Dermis microvascular lymphatic vessel endothelial cell (primary cell): ENCODE measurements at regions not wholly inside any gene's neighbourhood (a gene's known extent, or its start where the extent isn't known, plus 50 kb on each side); places are given as distances from the start of the nearest gene placed in this dataset.
"Not testable (repeated sequence)": the region's sequence is repeated elsewhere in the genome, so short reads cannot be mapped to it uniquely, and the experiment has no call there.

Experiments
- DNase-seq, 2 donors: peaks; one replicate each; pipeline versions ENCODE4 v3.0.0 to v3.0.0-alpha.2; 2010; ENCODE audit warnings: low read depth in 2 of 2

DNA sequence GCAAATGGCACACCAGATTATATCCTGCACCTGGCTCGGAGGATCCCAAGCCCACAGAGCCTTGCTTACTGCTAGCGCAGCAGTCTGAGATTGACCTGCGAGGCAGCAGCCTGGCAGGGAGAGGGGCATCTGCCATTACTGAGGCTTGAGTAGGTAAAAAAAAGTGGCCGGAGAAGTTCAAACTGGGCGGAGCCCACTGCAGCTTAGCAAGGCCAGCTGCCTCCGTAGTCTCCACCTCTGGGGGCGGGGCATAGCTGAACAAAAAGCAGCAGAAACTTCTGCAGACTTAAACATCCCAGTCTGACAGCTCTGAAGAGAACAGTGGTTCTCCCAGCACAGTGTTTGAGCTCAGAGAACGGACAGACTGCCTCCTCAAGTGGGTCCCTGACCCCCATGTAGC, 85.4 kb upstream of the TMEM170B start:
- DNase-seq = not testable (repeated sequence)

DNA sequence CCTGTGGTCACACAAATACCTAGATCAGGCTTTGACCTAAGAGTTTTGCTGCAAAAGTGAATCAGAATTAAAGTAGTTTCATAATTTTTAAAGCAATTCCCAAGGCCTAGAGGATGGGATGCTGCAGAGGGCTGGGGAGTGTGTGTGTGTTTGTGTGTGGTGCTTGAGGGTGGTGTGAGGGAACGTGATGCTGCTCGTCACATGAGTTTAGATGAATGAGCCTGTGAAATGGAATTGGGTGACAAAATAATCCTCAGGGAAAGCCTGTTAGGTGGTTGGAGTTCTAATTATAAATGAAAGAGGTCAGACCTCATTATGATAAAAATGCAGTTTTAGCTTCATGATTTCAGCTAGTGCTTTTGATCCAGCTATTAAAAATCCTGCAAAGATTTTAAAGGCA, 87.5 kb upstream of the TMEM170B start:
- no peak for DNase-seq

DNA sequence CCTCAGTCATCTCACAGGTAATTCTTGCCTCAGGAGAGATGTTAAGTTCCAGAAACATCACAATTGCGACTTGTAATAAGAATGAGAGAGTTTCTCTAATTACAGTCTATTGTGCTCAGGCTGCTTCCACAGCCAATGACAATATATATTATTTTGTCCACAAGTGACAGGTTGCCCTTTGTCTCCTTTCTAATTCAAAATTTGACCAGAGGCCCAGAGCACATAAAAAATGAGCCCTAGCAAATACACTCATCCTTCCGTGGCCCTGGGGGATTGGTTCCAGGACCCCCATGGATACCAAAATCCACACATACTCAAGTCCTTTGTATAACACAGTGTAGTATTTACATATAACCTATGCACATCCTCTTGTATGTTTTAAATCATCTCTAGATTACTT, 88.1 kb upstream of the TMEM170B start:
- no peak for DNase-seq

DNA sequence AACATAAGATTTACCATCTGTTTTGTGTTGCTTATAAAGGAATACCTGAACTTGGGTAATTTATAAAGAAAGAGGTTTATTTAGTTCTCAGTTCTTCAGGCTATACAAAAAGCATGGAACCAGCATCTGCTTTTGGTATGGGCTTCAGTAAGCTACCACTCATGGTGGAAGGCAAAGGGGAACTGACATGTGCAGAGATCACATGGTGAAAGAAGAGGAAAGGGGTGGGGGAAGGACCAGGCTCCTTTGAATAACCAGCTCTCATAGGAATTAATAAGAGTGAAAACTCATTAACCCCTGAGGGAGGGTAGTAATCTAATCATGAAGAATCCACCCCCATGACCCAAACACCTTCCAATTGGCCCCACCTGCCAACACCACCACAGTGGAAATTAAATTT, 89.5 kb upstream of the TMEM170B start:
- DNase-seq = no peak

DNA sequence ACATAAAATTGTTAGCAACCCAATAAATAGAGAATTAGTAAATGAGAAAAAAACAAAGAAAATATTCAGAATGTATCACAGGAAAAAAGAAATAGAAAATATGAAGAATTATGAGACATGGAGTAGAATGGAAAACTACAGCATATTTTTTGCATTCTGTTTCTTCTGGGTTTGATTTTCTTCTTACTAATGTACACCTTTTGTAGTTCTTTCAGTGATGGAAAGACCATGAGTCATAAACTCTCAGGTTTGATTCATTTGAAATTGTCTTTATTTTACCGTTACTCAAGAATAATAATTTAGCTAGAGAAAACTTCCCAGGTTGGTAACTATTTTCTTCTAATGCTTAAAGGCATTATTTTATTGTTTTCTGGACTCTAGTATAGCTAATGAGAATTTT, 90.3 kb upstream of the TMEM170B start:
- DNase-seq = no peak

DNA sequence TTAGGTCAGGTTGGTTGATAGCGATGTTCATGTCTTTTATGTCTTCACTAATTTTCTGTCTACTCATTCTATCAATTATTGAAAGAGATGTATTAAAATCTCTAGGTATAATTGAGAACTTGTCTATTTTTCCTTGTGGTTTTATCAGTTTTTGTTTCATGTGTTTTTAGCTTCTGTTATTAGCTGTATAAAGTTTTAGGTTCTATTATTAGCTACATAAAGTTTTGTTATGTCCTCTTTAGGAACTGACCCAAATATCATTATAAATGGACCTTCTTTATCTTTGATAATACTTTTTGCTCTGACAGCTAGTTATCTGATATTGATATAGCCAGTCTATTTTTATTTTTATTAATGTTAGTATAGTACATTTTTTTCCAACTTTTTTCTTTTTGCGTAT, 92.4 kb upstream of the TMEM170B start:
- no peak for DNase-seq

DNA sequence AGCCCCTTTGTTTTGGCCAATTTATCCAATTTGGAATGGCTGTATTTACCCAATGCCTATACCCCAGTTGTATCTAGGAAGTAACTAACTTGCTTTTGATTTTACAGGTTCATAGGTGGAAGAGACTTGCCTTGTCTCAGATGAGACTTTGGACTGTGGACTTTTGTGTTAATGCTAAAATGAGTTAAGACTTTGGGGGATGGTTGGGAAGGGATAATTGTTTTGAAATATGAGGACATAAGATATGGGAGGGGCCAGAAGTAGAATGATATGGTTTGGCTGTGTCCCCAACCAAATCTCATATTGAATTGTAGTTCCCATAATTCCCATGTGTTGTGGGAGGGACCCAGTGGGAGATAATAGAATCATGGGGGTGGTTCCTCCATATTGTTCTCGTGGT, 94.4 kb upstream of the TMEM170B start:
- DNase-seq = not testable (repeated sequence)

DNA sequence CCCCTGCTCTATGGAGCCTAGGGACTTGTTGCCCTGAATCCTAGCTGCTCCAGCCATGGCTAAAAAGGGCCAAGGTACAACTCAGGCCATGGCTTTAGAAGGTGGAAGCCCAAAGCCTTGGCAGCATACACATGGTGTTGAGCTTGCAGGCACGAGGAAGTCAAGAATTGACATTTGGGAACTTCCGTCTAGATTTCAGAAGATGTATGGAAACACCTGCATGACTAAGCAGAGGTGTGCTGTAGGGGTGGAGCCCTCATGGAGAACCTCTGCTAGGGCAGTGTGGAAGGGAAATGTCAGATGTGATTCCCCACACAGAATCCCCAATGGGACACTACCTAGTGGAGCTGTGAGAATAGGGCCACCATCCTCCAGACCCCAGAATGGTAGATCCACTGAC, 95.1 kb upstream of the TMEM170B start:
- DNase-seq = no peak

DNA sequence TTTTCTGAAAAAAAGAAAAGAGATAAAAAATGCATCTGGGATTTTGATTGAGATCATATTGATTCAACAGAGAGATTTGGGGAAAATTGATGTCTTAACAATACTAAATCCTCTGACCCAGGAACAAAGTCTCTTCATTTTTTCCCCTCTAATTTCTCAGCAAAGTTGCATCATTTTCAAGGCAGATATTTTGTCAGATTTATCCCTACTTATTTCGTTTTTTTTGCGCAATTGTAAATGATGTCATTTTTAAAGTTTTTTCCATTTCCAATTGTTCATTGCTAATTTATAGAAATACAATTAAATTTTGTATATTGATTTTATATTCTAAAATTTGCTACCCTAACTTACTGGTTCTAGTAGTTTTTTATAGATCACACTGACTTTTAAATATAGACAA, 97.7 kb upstream of the TMEM170B start:
- DNase-seq = no peak

DNA sequence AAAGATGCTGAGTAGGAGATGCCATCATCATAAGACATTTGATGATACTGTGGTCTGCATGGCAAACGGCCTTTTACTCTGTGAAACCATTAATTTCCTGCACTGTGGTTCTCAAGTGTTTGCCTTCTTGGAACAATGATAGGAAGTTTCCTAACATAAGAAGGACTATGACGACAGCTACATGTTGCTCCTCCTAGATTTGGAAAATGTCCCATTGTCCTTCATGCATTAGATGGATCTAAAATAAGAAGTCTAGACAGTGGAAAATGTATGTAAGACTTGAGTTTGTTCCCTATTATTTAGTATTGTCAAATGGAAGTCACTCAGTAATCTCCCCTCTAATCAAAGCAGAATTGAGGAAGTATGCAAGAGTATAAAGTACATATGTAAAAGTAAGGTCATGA, 98.5 kb upstream of the TMEM170B start:
- DNase-seq = peak in 1 of 2 donors; percentile 90

DNA sequence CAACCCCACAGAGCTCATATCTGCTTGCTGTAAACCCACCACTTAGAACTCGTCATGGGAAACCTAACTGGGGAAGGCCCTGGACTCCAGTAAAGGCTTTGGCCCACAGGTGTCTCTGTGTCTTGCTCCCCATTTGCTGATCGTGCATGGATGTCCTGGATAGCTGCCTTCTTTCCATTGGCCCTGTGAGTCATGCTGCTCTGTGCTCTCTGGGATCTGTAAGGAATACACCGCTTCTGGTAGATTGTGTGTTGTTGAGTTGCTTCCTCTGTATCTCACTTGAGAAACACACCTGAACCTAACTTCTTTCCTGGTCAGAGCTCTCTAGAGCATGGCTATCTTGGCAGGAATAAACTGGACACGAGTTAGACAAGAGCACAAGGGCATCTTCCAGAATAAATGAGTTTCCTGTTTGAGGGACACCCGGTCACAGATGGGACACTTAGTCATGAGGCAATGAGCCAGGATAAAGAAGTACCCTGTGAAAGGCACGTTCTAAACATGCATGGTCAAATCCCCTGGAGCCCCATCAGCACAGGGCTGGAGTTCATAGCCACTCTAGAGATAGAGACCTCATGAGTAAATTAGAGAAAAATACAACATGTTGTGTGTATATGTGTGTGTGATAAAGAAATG, 99.6 kb upstream of the TMEM170B start:
- peak; percentile 91 to 95 for DNase-seq

DNA sequence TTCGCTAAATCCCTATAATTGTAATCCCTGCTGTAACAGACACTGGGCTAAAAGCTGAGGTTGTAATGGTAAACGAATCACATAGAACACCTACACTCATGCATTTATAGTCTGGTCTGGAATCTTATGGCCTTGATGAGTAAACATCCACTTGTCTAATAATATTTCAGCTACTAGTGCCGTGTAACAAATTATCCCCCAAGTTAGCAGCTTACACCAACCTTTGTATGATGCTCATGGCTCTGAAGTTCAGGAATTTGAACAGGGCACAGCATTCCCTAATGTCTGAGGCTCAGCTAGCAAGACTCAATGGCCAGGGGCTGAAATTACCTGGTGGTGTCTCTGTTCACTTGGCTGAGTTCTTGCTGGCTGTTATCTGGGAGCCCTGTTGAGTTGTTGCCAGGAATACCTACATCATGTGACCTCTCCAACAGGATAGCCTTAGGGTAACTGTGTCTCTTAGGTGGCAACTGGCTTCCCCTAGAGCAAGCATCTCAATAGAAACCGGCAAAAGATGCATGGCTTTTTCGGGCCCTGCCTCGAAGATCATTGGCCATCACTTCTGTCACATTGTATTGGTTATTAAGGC, 100.9 kb upstream of the TMEM170B start:
- DNase-seq = no peak

DNA sequence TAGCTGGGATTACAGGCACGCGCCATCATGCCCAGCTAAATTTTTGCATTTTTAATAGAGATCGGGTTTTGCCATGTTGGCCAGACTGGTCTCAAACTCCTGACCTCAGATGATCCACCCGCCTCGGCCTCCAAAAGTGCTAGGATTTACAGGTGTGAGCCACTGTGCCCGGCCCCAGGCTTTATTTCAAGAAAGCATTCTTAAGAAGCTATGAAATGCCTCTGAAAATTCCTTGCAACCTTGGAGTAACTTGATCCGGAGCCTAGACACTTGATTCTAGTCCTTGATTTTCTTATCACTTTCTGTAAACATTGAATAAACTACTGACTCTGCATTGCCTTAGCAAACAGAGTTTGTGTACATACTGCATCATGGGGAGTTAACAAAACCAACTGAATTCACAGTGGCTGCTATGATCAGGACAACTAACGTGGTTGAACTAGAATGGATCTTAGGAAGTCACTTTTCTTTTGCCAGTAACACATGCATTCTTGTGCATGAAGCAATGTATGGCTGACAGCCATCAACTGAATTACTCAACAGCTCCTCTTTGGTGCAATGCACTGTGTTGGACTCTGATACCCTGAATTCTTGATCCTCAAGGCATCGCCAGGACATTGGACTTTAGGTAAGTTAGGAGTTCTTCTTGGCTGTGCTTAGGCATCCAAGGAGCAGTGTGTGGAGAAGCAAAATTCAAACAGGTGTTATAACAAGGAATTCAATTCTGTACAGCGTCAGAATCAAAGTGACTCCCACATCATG, 102.8 kb upstream of the TMEM170B start:
- DNase-seq = no peak

DNA sequence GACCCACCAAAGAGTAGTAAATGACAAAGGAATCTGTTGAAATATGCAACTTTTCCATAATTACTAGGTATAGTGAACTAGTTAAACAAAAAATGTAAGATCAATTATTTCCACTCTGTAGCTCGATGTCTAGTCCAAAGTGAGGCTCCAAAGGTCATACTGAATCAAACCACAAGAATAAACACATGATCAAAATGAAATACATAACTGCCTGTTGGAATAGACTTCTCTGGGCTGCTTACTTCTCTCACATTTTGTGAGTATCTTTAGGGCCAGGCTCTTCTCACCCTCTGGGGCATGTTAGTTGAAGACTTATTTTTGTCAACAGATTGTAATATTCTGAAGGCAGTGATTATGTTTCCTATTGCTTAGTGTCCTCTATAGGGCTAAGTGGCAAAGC, 103.7 kb upstream of the TMEM170B start:
- DNase-seq = no peak

DNA sequence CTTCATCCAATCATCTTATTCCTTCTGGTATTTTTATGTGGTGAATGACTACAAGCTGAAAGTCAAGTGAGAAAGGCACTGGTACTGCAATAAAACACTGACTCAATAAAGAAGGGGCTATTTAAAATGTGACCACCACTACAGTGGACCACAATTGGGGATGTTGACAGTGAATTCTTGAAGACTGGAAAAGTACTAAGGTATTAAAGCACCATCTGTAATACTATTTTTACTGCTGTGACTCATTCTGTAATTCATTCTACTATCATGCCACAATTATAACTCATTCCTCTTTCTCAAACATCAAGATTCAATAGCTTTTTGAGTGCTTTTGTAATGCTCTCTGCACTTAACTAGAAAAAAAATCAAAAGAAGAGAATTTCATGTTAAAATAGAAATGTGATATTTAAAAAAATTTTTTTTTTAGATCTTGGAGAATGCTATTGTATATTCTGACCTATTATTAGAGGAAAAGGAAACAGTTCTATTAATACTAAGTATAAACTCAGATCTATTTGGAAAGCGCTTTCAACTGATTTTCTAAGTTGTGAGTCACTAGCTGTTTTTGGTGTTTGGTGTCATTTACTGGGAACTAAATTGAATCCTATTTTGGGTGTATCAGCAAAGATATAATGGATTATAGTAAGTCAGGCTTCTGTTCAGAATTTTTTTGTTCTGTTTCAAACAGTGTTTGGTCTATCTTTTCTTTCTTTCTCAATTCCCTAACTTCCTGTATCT, 104.7 kb upstream of the TMEM170B start:
- peak; percentile 52 to 79 for DNase-seq

DNA sequence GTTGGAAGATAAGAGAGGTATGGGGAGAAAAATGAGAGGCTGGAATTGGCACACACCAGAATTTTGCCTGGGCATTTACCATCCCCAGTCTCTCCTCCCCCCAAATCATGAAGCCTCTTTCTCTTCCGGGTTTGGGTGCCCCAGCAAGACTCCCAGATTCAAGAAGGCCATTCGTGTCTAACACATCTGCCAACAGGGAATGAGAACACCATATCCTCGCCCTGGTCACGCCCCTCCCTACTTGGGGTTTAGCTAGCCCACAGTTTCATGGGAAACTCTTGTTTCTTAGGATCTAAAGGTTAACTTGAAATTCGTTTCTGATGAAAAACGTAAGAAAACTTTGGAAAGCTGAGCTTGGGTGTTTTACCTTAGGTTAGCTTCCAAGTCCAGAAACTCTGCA, 105.5 kb upstream of the TMEM170B start:
- DNase-seq = no peak

DNA sequence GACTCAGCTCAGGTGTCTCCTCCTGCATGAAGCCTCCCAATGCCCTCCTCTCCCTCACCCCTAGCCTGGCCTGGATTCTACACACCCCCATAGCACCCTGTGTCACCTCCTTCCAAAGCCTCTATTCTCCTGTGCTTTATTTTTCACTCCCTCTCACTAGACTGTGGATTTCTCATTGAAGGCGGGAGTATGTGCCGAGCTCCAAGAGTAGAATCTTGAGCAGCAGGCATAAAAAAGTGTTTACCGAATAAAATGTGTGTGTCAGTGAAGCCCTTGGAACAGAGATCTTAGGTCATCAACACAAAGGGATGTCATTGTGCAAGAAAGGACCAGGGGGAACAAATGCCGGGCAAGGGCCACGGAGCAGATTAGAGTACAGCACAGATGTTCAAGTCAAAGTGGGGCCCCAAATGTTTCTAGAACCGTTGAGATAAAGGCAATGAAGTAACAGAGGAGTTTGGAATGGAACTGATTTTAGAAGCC, 106.1 kb upstream of the TMEM170B start:
- DNase-seq = no peak

DNA sequence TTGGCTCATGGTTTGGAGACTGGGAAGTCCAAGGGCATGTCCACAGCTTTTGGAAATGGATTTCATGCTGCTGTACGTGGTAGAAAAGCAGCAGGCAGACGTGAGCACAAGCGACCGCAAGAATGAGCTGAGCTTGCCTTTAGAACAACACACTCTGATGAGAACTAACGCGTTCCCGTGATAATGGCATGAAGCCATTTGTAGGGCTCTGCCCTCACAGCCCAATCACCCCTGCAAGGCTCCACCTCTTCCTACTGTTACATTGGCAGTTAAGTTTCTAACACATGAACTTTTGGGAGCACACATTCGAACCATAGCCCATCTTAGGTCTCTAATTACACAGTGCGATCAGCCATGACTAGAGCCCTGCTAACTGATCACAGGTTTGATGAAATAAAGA, 107.5 kb upstream of the TMEM170B start:
- DNase-seq = no peak

DNA sequence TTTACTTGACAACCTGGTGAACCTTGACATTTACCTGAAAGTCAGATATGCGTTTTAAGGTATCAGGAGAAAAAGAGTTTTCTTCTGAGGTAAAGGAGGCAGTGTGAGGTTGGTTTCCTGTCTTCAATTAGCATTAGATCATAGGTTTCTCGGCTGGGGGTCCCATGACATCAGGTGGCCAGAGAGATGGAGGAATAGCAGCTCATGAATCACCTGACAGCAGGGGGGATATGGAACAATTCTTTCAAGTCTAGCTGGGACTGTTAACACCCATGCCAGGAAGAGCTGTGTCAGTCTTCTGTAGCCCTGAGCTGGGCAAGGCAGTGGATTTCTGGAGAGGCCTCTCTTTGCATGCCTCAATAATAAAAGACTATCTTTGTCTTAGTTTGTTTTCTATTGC, 108.0 kb upstream of the TMEM170B start:
- DNase-seq = no peak

DNA sequence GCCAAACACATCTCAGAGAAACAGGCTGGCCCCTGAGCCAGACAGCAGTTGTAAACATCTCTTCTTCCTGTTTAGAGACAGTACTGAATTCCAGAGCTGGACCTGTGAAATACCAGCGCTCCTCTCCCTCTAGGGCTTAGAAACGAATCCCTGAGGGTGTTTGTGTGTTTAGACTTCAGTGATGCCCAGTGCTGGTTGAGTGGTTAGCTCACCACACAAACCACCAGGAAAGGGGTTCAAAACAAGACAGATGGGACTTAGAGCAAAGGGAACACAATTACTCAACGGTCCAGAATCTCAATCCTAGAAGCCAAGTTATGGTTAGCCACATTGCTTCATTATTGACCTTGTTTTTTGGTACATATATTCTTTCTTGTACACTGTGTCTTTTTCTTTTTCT, 108.7 kb upstream of the TMEM170B start:
- peak in 1 of 2 donors; percentile 49 for DNase-seq

DNA sequence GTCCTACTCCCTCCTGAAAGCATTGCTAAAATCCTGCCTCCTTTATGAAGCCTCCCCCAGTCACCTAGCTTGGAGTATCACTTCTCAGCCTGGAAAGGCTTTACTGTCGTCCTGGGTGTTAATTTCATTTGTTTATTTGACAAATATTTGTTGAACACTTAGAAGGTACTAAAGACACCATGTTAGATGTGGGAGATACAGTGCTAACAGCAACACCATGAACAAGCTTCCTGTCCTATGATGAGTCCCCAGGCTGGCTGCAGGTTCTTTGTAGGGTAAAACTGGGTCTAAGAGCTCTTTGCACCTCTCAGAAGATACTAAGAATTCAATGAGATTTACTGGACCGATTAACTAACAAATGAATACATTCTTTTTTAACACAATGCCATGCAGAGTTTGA, 109.2 kb upstream of the TMEM170B start:
- no peak for DNase-seq

DNA sequence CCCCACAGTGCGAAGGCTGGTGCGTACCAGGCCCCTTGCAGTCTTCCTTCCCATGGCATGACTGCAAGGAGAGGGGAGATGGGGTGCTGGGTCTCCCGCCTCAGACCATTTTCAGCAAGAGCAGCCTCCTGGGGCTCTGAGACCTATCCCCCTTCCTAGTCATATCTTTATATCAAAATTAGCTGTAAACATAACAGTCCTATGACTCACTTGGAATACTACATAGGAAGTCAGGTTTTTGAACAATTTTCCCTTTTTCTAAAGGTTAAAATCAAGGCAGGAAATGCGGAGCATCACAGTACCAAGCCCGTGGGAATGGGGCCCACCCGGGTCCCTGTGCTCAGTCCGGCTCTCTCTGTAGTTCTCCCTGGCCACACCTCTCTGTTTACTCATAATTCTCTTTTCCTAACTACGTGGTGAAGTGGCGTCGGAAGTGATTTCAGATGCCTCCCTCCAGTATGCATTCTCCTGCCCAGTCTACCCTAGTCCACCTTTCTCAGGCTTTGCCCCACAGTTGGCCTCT, 109.8 kb upstream of the TMEM170B start:
- peak; percentile 67 to 89 for DNase-seq
